Parathyroid adenoma (tissue), 2 donors: ENCODE measurements at regions not wholly inside any gene's neighbourhood (a gene's known extent, or its start where the extent isn't known, plus 50 kb on each side); places are given as distances from the start of the nearest gene placed in this dataset.

Experiments
- H2AFZ ChIP-seq: fragments of 300-600 bp; sonication (generic); one replicate; pipeline ENCODE4 v1.7.0; 2017; ENCODE audit warnings: antibody characterized with exemption, mild to moderate bottlenecking
- H3K27ac ChIP-seq: fragments of 300-600 bp; sonication (generic); one replicate; pipeline ENCODE4 v1.7.0; 2017
- H3K27me3 ChIP-seq: fragments of 300-600 bp; sonication (generic); one replicate; pipeline ENCODE4 v1.7.0; 2017; ENCODE audit warnings: low read length; ENCODE audit not compliant: control insufficient read depth, insufficient read depth
- H3K36me3 ChIP-seq: fragments of 300-600 bp; sonication (generic); one replicate; pipeline ENCODE4 v1.7.0; 2017; ENCODE audit warnings: low read length; ENCODE audit not compliant: control insufficient read depth, insufficient read depth
- H3K4me1 ChIP-seq: fragments of 300-600 bp; sonication (generic); one replicate; pipeline ENCODE4 v1.7.0; 2017; ENCODE audit warnings: control low read depth
- H3K4me2 ChIP-seq: fragments of 300-600 bp; sonication (generic); one replicate; pipeline ENCODE4 v1.7.0; 2017; ENCODE audit warnings: low read length
- H3K4me3 ChIP-seq: fragments of 300-600 bp; sonication (generic); one replicate; pipeline ENCODE4 v1.7.0; 2017; ENCODE audit warnings: low read depth, low read length
- H3K79me2 ChIP-seq: fragments of 300-600 bp; sonication (generic); one replicate; pipeline ENCODE4 v1.7.0; 2017; ENCODE audit warnings: control low read depth
- H3K9ac ChIP-seq: fragments of 300-600 bp; sonication (generic); one replicate; pipeline ENCODE4 v1.7.0; 2017; ENCODE audit warnings: mild to moderate bottlenecking
- H3K9me3 ChIP-seq: fragments of 300-600 bp; sonication (generic); one replicate; pipeline ENCODE4 v1.7.0; 2017; ENCODE audit warnings: low read length; ENCODE audit not compliant: control insufficient read depth
- TF ChIP-seq, protein P1 (sequence below): fragments of 300-600 bp; sonication (generic); IDR thresholded peaks from one replicate; pipeline ENCODE4 v1.7.0; 2017; ENCODE audit warnings: antibody characterized with exemption, mild to moderate bottlenecking
- donor health status: primary hyperparathyroidism.

DNA sequence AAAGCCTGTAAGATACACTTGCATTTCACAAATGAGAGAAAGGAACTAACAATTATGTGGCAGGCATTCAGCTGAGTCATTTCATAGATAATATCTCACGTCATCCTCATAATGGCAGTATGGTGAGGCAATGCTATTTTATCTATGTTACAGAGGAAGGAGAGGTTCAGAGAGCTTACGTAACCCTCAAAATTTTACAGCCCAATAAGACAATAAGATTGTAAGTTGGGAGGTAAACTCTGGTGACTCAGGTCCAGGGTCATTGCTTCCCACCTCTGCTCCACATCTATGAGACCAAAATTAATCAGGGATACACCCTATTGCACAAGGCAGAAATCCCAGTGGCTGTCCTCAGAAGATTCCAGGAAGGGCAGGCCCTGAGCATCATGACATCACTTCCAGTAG lies 309.7 kb downstream of the NSG2 start:
- Histone ChIP-seq H3K9ac (no peak overlapping the region), H3K27me3 (no peaks in the 10 kb centered on the region), H3K79me2 (no peaks in the 10 kb centered on the region), H3K27ac (no peak overlapping the region), H3K4me1 (no peaks in the 10 kb centered on the region), H3K36me3 (no peaks in the 10 kb centered on the region), H3K4me2 (no peak overlapping the region), H3K9me3 (no peaks in the 10 kb centered on the region), H2AFZ (no peak overlapping the region), H3K4me3 (no peak overlapping the region)
- TF ChIP-seq, protein P1, sequence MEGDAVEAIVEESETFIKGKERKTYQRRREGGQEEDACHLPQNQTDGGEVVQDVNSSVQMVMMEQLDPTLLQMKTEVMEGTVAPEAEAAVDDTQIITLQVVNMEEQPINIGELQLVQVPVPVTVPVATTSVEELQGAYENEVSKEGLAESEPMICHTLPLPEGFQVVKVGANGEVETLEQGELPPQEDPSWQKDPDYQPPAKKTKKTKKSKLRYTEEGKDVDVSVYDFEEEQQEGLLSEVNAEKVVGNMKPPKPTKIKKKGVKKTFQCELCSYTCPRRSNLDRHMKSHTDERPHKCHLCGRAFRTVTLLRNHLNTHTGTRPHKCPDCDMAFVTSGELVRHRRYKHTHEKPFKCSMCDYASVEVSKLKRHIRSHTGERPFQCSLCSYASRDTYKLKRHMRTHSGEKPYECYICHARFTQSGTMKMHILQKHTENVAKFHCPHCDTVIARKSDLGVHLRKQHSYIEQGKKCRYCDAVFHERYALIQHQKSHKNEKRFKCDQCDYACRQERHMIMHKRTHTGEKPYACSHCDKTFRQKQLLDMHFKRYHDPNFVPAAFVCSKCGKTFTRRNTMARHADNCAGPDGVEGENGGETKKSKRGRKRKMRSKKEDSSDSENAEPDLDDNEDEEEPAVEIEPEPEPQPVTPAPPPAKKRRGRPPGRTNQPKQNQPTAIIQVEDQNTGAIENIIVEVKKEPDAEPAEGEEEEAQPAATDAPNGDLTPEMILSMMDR = no peak

DNA sequence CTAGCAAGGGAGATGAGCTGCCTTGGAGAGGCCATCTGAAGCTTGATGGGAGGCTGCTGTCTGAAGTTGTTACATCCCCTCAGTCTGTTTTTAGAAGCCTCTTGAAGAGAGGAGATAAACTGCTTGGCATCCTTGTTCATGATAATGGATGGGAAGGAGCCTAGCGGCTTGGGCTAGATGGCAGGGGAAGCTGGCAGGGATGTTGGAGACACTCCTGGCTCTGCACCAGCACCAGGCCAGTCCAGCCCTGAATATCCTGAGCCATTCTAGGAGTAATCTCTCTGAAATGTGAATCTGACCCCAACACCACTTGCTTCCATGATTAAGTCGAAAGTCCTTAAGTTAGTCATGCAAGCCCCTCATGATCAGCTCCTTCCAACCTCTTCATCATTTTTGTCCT lies 310.5 kb downstream of the NSG2 start:
- H3K36me3 ChIP-seq = no peaks in the 10 kb centered on the region
- H3K27ac ChIP-seq = no peak overlapping the region
- H3K4me3 ChIP-seq = no peak overlapping the region
- no peak overlapping the region for H3K4me2 ChIP-seq
- H2AFZ ChIP-seq = no peak overlapping the region
- no peaks in the 10 kb centered on the region for H3K4me1 ChIP-seq
- no peak overlapping the region for H3K9ac ChIP-seq
- H3K27me3 ChIP-seq = no peaks in the 10 kb centered on the region
- H3K79me2 ChIP-seq = no peaks in the 10 kb centered on the region
- H3K9me3 ChIP-seq = no peaks in the 10 kb centered on the region
- TF ChIP-seq, protein P1 = no peak

DNA sequence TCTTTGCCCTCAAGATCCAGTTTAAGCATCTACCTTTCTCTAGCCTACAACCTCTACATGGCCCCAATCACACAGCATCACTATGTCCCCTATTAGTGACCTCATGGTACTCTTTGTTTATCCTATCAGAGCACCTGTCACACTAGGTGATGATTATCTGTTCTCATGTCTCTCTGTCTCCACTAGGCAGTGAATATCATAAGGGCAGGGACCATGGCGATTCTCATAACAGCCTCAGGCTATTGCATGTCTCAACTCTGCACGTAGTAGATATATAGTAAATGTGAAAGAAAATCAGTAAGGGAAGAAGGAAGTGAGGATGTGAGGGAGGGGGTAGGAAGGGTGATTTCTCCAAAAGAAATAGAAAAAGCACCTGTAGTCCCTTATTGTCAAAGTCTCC lies 311.0 kb downstream of the NSG2 start:
- H3K27ac ChIP-seq = no peak overlapping the region
- TF ChIP-seq, protein P1 = no peak

DNA sequence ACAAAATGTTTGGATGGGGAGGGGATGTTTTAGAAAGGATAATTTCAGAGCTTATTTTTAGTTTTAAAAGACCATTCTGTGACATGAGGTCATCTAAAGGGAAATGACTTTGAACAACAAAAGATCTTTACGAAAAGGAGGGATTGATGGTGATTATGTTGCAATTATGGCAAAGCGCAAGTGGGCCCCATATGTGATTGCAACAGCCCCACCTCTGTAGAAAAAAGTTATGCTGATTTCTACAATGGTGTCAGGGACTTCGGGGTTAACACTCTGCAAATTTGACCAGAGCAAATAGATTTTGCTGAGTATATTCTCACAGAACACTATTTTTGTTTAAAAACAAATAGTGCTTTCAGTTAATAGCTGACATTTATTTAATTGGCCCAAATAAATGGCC lies 312.8 kb downstream of the NSG2 start:
- Histone ChIP-seq H3K27ac (no peak overlapping the region), H3K4me2 (no peak overlapping the region), H3K27me3 (no peaks in the 10 kb centered on the region), H3K79me2 (no peaks in the 10 kb centered on the region), H2AFZ (no peak overlapping the region), H3K4me1 (no peaks in the 10 kb centered on the region), H3K36me3 (no peaks in the 10 kb centered on the region), H3K4me3 (no peak overlapping the region), H3K9ac (no peak overlapping the region), H3K9me3 (no peaks in the 10 kb centered on the region)
- TF ChIP-seq, protein P1 = no peak

More for the DNA sequence above, 311.0 kb downstream of the NSG2 start:
- no peaks in the 10 kb centered on the region for H3K4me1 ChIP-seq
- H3K27me3 ChIP-seq = no peaks in the 10 kb centered on the region
- no peaks in the 10 kb centered on the region for H3K79me2 ChIP-seq
- H2AFZ ChIP-seq = no peak overlapping the region
- no peaks in the 10 kb centered on the region for H3K9me3 ChIP-seq
- H3K9ac ChIP-seq = no peak overlapping the region
- H3K36me3 ChIP-seq = no peaks in the 10 kb centered on the region
- H3K4me2 ChIP-seq = no peak overlapping the region
- no peak overlapping the region for H3K4me3 ChIP-seq

DNA sequence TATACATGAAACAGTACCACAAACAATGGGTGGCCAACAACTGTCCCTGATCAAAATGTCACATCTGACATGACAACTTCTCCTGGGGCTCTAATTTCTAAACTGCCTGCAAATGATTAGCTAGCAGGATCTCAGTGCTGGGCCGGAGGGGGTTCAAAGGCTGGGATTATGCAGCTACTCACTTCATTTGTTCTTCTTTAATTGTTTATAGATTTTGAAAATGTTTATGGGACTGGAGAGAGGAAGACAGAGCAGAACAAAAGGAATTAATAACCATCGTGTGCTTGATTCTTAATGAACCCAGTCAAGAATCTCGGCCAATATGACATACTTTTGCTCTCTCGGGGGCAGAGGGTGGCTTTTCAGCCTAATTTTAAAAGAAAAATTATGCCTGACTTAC lies 313.6 kb downstream of the NSG2 start:
- Histone ChIP-seq H3K27ac (no peak overlapping the region), H3K79me2 (no peaks in the 10 kb centered on the region), H3K36me3 (no peaks in the 10 kb centered on the region), H3K27me3 (no peaks in the 10 kb centered on the region), H3K9ac (no peak overlapping the region), H3K4me2 (no peak overlapping the region), H3K4me1 (no peaks in the 10 kb centered on the region), H2AFZ (no peak overlapping the region), H3K4me3 (no peak overlapping the region), H3K9me3 (no peaks in the 10 kb centered on the region)
- TF ChIP-seq, protein P1 = no peak
